BLaER1 treated with 17β-estradiol and CSF1 and Interleukin-3, amounts not matched to agents 10 nM and 100 nM (cell line): ENCODE measurements at regions not wholly inside any gene's neighbourhood (a gene's known extent, or its start where the extent isn't known, plus 50 kb on each side); places are given as distances from the start of the nearest gene placed in this dataset.

Experiments used
- H3K27ac ChIP-seq, 11 experiments: shearing (Covaris generic); formaldehyde crosslinking; 2 replicates each; pipeline ENCODE4 v1.8.1; 2022
- H3K27me3 ChIP-seq, 11 experiments: shearing (Covaris generic); formaldehyde crosslinking; 2 replicates each; pipeline ENCODE4 v1.8.1; 2022
- H3K36me3 ChIP-seq, 11 experiments: shearing (Covaris generic); formaldehyde crosslinking; 2 replicates each; pipeline ENCODE4 v1.8.1; 2022
- H3K4me1 ChIP-seq, 10 experiments: shearing (Covaris generic); formaldehyde crosslinking; 2 replicates each; pipeline ENCODE4 v1.8.1; 2022
- H3K4me2 ChIP-seq, 11 experiments: shearing (Covaris generic); formaldehyde crosslinking; 2 replicates each; pipeline ENCODE4 v1.8.1; 2022
- H3K4me3 ChIP-seq, 10 experiments: shearing (Covaris generic); formaldehyde crosslinking; 2 replicates each; pipeline ENCODE4 v1.8.1; 2022
- H3K9ac ChIP-seq, 11 experiments: shearing (Covaris generic); formaldehyde crosslinking; 2 replicates each; pipeline ENCODE4 v1.8.1; 2022
- H3K9me3 ChIP-seq, 11 experiments: shearing (Covaris generic); formaldehyde crosslinking; replicated peaks in 1 of 11; 2 replicates each; pipeline ENCODE4 v1.8.1; 2022
- H4K20me1 ChIP-seq, 11 experiments: shearing (Covaris generic); formaldehyde crosslinking; 2 replicates each; pipeline ENCODE4 v1.8.1; 2022
- Cebpa-rat ChIP-seq, 11 experiments: shearing (Covaris generic); IDR thresholded peaks; 2 replicates each; pipeline ENCODE4 v1.8.1; 2022

DNA sequence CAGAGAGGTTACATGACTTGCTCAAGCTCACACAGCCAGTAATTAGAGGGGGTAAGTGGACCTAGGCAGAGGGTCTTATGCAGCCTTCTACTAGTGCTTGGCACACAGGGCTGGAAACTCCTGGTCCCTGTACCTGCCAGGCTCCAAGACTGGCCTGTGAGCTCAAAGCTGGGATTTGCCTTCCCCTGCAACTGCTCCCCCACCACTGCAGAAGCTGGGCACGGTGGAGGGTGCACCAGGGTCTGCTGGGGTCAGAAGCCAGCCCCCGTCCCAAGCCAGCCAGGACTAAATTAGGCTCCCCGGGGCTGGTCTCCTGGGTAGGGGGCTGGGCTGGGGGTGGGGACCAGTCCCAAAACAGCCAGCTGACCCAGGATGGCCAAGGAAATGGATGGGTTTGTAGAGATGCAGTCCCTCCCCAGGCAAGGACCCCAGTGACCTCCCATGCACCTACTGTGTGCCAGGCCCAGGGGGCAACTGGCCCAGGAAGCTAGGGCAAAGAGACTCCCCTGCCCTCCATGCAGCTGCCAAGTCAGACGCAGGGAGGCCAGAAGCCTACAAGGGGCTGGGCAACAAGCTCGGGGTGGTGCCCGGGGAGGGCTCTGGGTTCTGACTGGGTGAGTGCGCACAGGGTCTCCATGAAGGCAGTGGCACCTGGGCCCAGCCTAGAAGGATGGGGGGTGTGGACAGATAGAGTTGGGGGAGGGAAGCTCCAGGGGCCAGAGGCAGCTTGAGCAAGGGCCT, 51.8 kb upstream of the LINGO1 start:
- Histone ChIP-seq H3K9ac (no peak overlapping the region), H3K4me1 (peaks cover 7 to 47% (median 22%) of the 10 kb centered on the region in 10 experiments; a peak in 18 of 20 replicates), H3K27me3 (no peaks in the 10 kb centered on the region; a peak in 1 of 22 replicates), H3K4me2 (peak overlapping the region in 1 of 11 experiments; percentile 13; a peak in 1 of 22 replicates), H4K20me1 (no peaks in the 10 kb centered on the region), H3K9me3 (0 out of 22 replicates have a peak, but pooled peaks cover 0 to 6% (median 0%) of the 10 kb centered on the region in 11 experiments), H3K4me3 (no peak overlapping the region), H3K27ac (no peak overlapping the region), H3K36me3 (no peaks in the 10 kb centered on the region)
- TF ChIP-seq Cebpa-rat (IDR thresholded peaks at IDR 0.05): no peak

DNA sequence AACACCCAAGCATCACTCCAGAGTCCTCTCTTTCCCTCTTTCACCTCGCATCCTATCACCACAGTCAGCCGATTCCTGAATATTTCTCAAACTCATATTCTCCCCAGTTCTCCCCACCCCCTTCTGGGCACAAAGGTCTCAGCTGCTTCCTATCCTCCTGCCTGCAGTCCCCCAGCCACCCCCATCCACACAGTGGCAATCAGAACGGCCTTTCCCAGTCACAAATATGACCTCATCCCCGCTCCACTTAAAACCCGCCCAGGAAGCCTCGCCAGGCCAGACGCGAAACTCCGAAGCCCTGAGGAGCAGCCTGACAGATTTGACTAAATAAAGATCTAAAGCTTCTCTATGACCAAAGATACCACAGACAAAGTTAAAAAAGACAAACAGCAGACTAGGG, 49.9 kb upstream of the LINGO1 start:
- Histone ChIP-seq H3K4me1 (peaks cover 0 to 28% (median 6%) of the 10 kb centered on the region in 10 experiments; a peak in 14 of 20 replicates), H4K20me1 (no peaks in the 10 kb centered on the region), H3K4me2 (peak overlapping the region in 9 of 11 experiments; percentile 3 to 36 (median 14); a peak in 7 of 22 replicates), H3K27me3 (no peaks in the 10 kb centered on the region; a peak in 1 of 22 replicates), H3K9ac (no peak overlapping the region), H3K36me3 (no peaks in the 10 kb centered on the region), H3K9me3 (0 out of 22 replicates have a peak, but pooled peaks cover 0 to 6% (median 0%) of the 10 kb centered on the region in 11 experiments), H3K4me3 (no peak overlapping the region), H3K27ac (no peak overlapping the region)
- no peak for TF ChIP-seq Cebpa-rat (IDR thresholded peaks at IDR 0.05)
